CD14-positive monocyte (primary cell): ENCODE measurements at regions not wholly inside any gene's neighbourhood (a gene's known extent, or its start where the extent isn't known, plus 50 kb on each side); places are given as distances from the start of the nearest gene placed in this dataset.

ENCODE experiments used
- DNase-seq, 3 donors: peaks; one replicate each; pipeline ENCODE4 v3.0.0-alpha.2; 2011 to 2022
- H2AFZ ChIP-seq: 2 replicates; pipeline ENCODE4 v1.6.0; 2012; ENCODE audit warnings: mild to moderate bottlenecking, low read depth, low read length, inconsistent platforms; ENCODE audit not compliant: insufficient read depth, poor library complexity, severe bottlenecking
- H3K27ac ChIP-seq, 2 donors: 1 replicate in 1 of 2; 2 replicates in 1 of 2; pipeline ENCODE4 v1.5.1; 2012 to 2013; ENCODE audit warnings: low read length in 2 of 2, control low read depth in 1 of 2, inconsistent platforms in 1 of 2, low read depth in 1 of 2, mild to moderate bottlenecking in 1 of 2
- H3K27me3 ChIP-seq, 2 donors: one replicate each; pipeline versions ENCODE4 v1.6.0 to v1.6.1; 2011 to 2013; ENCODE audit warnings: low read length in 2 of 2; ENCODE audit not compliant: control insufficient read depth in 2 of 2, insufficient read depth in 2 of 2
- H3K36me3 ChIP-seq, 2 donors: replicated peaks in 1 of 2; 1 replicate in 1 of 2; 2 replicates in 1 of 2; pipeline versions ENCODE4 v1.5.1 to v1.6.1; 2012 to 2013; ENCODE audit warnings: low read length in 2 of 2, control low read depth in 1 of 2, inconsistent platforms in 1 of 2, mild to moderate bottlenecking in 1 of 2; ENCODE audit not compliant: insufficient read depth in 2 of 2, control insufficient read depth in 1 of 2
- H3K4me1 ChIP-seq, 2 donors: 1 replicate in 1 of 2; 2 replicates in 1 of 2; pipeline versions ENCODE4 v1.5.1 to v1.6.1; 2012 to 2013; ENCODE audit warnings: low read length in 2 of 2, control low read depth in 1 of 2, inconsistent platforms in 1 of 2, mild to moderate bottlenecking in 1 of 2, moderate library complexity in 1 of 2; ENCODE audit not compliant: insufficient read depth in 2 of 2, control insufficient read depth in 1 of 2
- H3K4me2 ChIP-seq: replicated peaks from 2 replicates; pipeline ENCODE3; 2012; ENCODE audit warnings: low read length, moderate library complexity, mild to moderate bottlenecking; ENCODE audit not compliant: poor library complexity, severe bottlenecking; ENCODE audit errors: extremely low read depth
- H3K4me3 ChIP-seq, 3 experiments: fragments of 200-600 bp in 1 of 3; sonication (generic) in 1 of 3; replicated peaks in 1 of 3; 1 replicate in 2 of 3; 2 replicates in 1 of 3; pipeline ENCODE4 v1.5.1; 2011 to 2013; ENCODE audit warnings: low read length in 3 of 3, mild to moderate bottlenecking in 3 of 3, control low read depth in 2 of 3, low read depth in 2 of 3, inconsistent platforms in 1 of 3, moderate library complexity in 1 of 3
- H3K79me2 ChIP-seq: 2 replicates; pipeline ENCODE4 v1.6.0; 2012; ENCODE audit warnings: mild to moderate bottlenecking, control low read depth, inconsistent platforms, low read length, moderate library complexity; ENCODE audit not compliant: insufficient read depth
- H3K9ac ChIP-seq: 2 replicates; pipeline ENCODE4 v1.6.0; 2017; ENCODE audit warnings: low read length, mild to moderate bottlenecking; ENCODE audit not compliant: insufficient read depth, poor library complexity, severe bottlenecking
- H3K9me3 ChIP-seq, 2 donors: replicated peaks in 1 of 2; 1 replicate in 1 of 2; 2 replicates in 1 of 2; pipeline versions ENCODE4 v1.5.1 to v1.6.1; 2012 to 2013; ENCODE audit warnings: low read length in 2 of 2, control low read depth in 1 of 2; ENCODE audit not compliant: control insufficient read depth in 1 of 2, insufficient read depth in 1 of 2
- H4K20me1 ChIP-seq: 2 replicates; pipeline ENCODE4 v1.6.0; 2012; ENCODE audit warnings: mild to moderate bottlenecking, low read length, control low read depth, moderate library complexity; ENCODE audit not compliant: insufficient read depth
- H3K27ac Mint-ChIP-seq, 7 donors: one replicate each; pipeline ENCODE4 v1.8.0; 2020; ENCODE audit warnings: mild to moderate bottlenecking in 7 of 7, mixed read lengths in 7 of 7, moderate library complexity in 6 of 7, inconsistent platforms in 2 of 7
- H3K27me3 Mint-ChIP-seq, 3 donors: one replicate each; pipeline ENCODE4 v1.8.0; 2021 to 2022; ENCODE audit warnings: low read depth in 3 of 3, mild to moderate bottlenecking in 3 of 3, mixed read lengths in 3 of 3, moderate library complexity in 3 of 3, inconsistent platforms in 1 of 3
- H3K36me3 Mint-ChIP-seq, 2 donors: one replicate each; pipeline ENCODE4 v1.8.0; 2020; ENCODE audit warnings: mixed read lengths in 2 of 2, inconsistent platforms in 1 of 2, mild to moderate bottlenecking in 1 of 2
- H3K4me1 Mint-ChIP-seq: one replicate; pipeline ENCODE4 v1.8.0; 2020; ENCODE audit warnings: mild to moderate bottlenecking, mixed read lengths
- H3K4me3 Mint-ChIP-seq, 2 donors: one replicate each; pipeline ENCODE4 v1.8.0; 2020; ENCODE audit warnings: mild to moderate bottlenecking in 2 of 2, mixed read lengths in 2 of 2, moderate library complexity in 1 of 2
- H3K9me3 Mint-ChIP-seq, 7 donors: one replicate each; pipeline ENCODE4 v1.8.0; 2020 to 2022; ENCODE audit warnings: mixed read lengths in 7 of 7, mild to moderate bottlenecking in 6 of 7, moderate library complexity in 6 of 7, inconsistent platforms in 2 of 7
- CTCF ChIP-seq: fragments of 200-600 bp; IDR thresholded peaks from one replicate; pipeline ENCODE4 v1.8.0; 2022; ENCODE audit warnings: antibody characterized with exemption, mild to moderate bottlenecking
- WGBS: methylation state at CpG from one replicate; pipeline ENCODE4 v1.1.5; 2013; ENCODE audit warnings: missing lambda C conversion rate; ENCODE audit not compliant: insufficient coverage; 5-methylcytosine and 5-hydroxymethylcytosine counted together
- intact Hi-C, 2 donors: fragments of 100-400 bp; cut with micrococcal nuclease; formaldehyde crosslinking; loops; one replicate each; pipeline versions ENCODE4 v1.15.0 to v1.15.1; 2023

- TF ChIP-seq CTCF, result no peak
- no peaks in the 10 kb centered on the region for H3K79me2 ChIP-seq
- Mint-ChIP-seq H3K36me3 (no peaks in the 10 kb centered on the region), H3K4me3 (no peak overlapping the region), H3K27me3 (peaks cover 1 to 4% (median 2%) of the 10 kb centered on the region in 3 donors), H3K27ac (no peak overlapping the region), H3K4me1 (no peaks in the 10 kb centered on the region), H3K9me3 (peaks cover 0 to 7% (median 0%) of the 10 kb centered on the region in 7 donors)
- no peak overlapping the region for H3K9ac ChIP-seq
- no peaks in the 10 kb centered on the region for H4K20me1 ChIP-seq
- intact Hi-C loops, result no loop called here
- H3K27me3 ChIP-seq, result no peaks in the 10 kb centered on the region
- H3K36me3 ChIP-seq, result no peaks in the 10 kb centered on the region
- WGBS, result no CpG with 5 or more reads among the region's 19 CpGs
- no peak overlapping the region for H3K4me2 ChIP-seq
- H3K27ac ChIP-seq, result no peak overlapping the region
- no peaks in the 10 kb centered on the region for H3K4me1 ChIP-seq
- no peak overlapping the region for H2AFZ ChIP-seq
- H3K9me3 ChIP-seq, result peaks cover 0 to 5% of the 10 kb centered on the region in 2 donors
- DNase-seq, result no peak
- H3K4me3 ChIP-seq, result no peak overlapping the region
These were observed 370.6 kb upstream of the IRX4 start for GRCh38 chr5:2253040-2253975.

- no peak overlapping the region for H3K27ac Mint-ChIP-seq
- Histone ChIP-seq H3K4me3 (no peak overlapping the region), H3K79me2 (no peaks in the 10 kb centered on the region), H3K4me2 (no peak overlapping the region), H2AFZ (no peak overlapping the region), H3K36me3 (no peaks in the 10 kb centered on the region), H3K4me1 (no peaks in the 10 kb centered on the region), H3K27ac (no peak overlapping the region), H3K9me3 (peaks cover 0 to 5% of the 10 kb centered on the region in 2 donors), H3K9ac (no peak overlapping the region), H3K27me3 (no peaks in the 10 kb centered on the region), H4K20me1 (no peaks in the 10 kb centered on the region)
- no peak overlapping the region for H3K4me3 Mint-ChIP-seq
- H3K9me3 Mint-ChIP-seq, result peaks cover 0 to 7% (median 0%) of the 10 kb centered on the region in 7 donors
- H3K36me3 Mint-ChIP-seq, result no peaks in the 10 kb centered on the region
- H3K27me3 Mint-ChIP-seq, result peaks cover 1 to 4% (median 2%) of the 10 kb centered on the region in 3 donors
- no peaks in the 10 kb centered on the region for H3K4me1 Mint-ChIP-seq
- no peak for DNase-seq
- TF ChIP-seq CTCF, result no peak
- intact Hi-C loops, result no loop called here
- WGBS, result 82% methylated on average over 8 of the region's 10 CpGs
These were observed 369.0 kb upstream of the IRX4 start for GRCh38 chr5:2251751-2252150.
